ENCODE measurements at regions not wholly inside any gene's neighbourhood (a gene's known extent, or its start where the extent isn't known, plus 50 kb on each side); places are given as distances from the start of the nearest gene placed in this dataset.
"Not testable (repeated sequence)": the region's sequence is repeated elsewhere in the genome, so short reads cannot be mapped to it uniquely, and the experiment has no call there.

GRCh38 chr10:28370107-28370835, 67.4 kb upstream of the MPP7 start:
- H3K79me2 ChIP-seq (ENCODE audit: insufficient read depth, low read length), result no peaks in the 10 kb centered on the region
- no peak overlapping the region for H3K4me2 ChIP-seq (ENCODE audit: low read depth, low read length, poor library complexity, severe bottlenecking)
- H3K9me3 ChIP-seq (ENCODE audit: insufficient read depth, low read depth, low read length), result no peaks in the 10 kb centered on the region
- no peaks in the 10 kb centered on the region for H3K27me3 ChIP-seq (ENCODE audit: insufficient read depth, low read length, poor library complexity, severe bottlenecking)
- H4K20me1 ChIP-seq (ENCODE audit: insufficient read depth, low read length, poor library complexity, severe bottlenecking), result no peaks in the 10 kb centered on the region
- no peaks in the 10 kb centered on the region for H3K9me2 ChIP-seq (replicated peaks; ENCODE audit: low read depth, low read length)
- peaks cover 9% of the 10 kb centered on the region for H3K4me1 ChIP-seq (ENCODE audit: insufficient read depth, low read length, poor library complexity, severe bottlenecking)
- H3K4me3 ChIP-seq (ENCODE audit: low read length, poor library complexity, severe bottlenecking), result no peak overlapping the region
- TF ChIP-seq EZH2phosphoT487 (IDR thresholded peaks at IDR 0.05; ENCODE audit: borderline replicate concordance), result no peak
- no peak for TF ChIP-seq CTCF (conservative IDR thresholded peaks at IDR 0.05; ENCODE audit: low read length)
- no peaks in the 10 kb centered on the region for H3F3A ChIP-seq (ENCODE audit: low read depth)
- H2AFZ ChIP-seq (ENCODE audit: low read length), result no peak overlapping the region
- no peaks in the 10 kb centered on the region for H3K36me3 ChIP-seq (ENCODE audit: insufficient read depth, low read length)
- no peak overlapping the region for H3K9ac ChIP-seq (ENCODE audit: low read depth, low read length, poor library complexity, severe bottlenecking)

- H3F3A ChIP-seq (ENCODE audit: low read depth); H3K4me2 ChIP-seq (ENCODE audit: low read depth, low read length, poor library complexity, severe bottlenecking); H3K9ac ChIP-seq (ENCODE audit: low read depth, low read length, poor library complexity, severe bottlenecking); H3K27me3 ChIP-seq (ENCODE audit: insufficient read depth, low read length, poor library complexity, severe bottlenecking); H3K4me3 ChIP-seq (ENCODE audit: low read length, poor library complexity, severe bottlenecking); H3K9me3 ChIP-seq (ENCODE audit: insufficient read depth, low read depth, low read length); H3K79me2 ChIP-seq (ENCODE audit: insufficient read depth, low read length); H3K36me3 ChIP-seq (ENCODE audit: insufficient read depth, low read length); H2AFZ ChIP-seq (ENCODE audit: low read length); H4K20me1 ChIP-seq (ENCODE audit: insufficient read depth, low read length, poor library complexity, severe bottlenecking); H3K9me2 ChIP-seq (replicated peaks; ENCODE audit: low read depth, low read length); H3K4me1 ChIP-seq (ENCODE audit: insufficient read depth, low read length, poor library complexity, severe bottlenecking): not testable (repeated sequence)
Measured at GRCh38 chr10:28371638-28372037, 68.8 kb upstream of the MPP7 start.

- Histone ChIP-seq H3K4me3 (ENCODE audit: low read length, poor library complexity, severe bottlenecking) (no peak overlapping the region), H3K79me2 (ENCODE audit: insufficient read depth, low read length) (no peaks in the 10 kb centered on the region), H2AFZ (ENCODE audit: low read length) (no peak overlapping the region), H3K9ac (ENCODE audit: low read depth, low read length, poor library complexity, severe bottlenecking) (no peak overlapping the region), H3K4me2 (ENCODE audit: low read depth, low read length, poor library complexity, severe bottlenecking) (no peak overlapping the region), H3K36me3 (ENCODE audit: insufficient read depth, low read length) (no peaks in the 10 kb centered on the region), H4K20me1 (ENCODE audit: insufficient read depth, low read length, poor library complexity, severe bottlenecking) (no peaks in the 10 kb centered on the region), H3K9me2 (replicated peaks; ENCODE audit: low read depth, low read length) (no peaks in the 10 kb centered on the region), H3K9me3 (ENCODE audit: insufficient read depth, low read depth, low read length) (no peaks in the 10 kb centered on the region), H3F3A (ENCODE audit: low read depth) (no peaks in the 10 kb centered on the region), H3K27me3 (ENCODE audit: insufficient read depth, low read length, poor library complexity, severe bottlenecking) (no peaks in the 10 kb centered on the region), H3K4me1 (ENCODE audit: insufficient read depth, low read length, poor library complexity, severe bottlenecking) (no peaks in the 10 kb centered on the region)
- no peak for TF ChIP-seq CTCF (conservative IDR thresholded peaks at IDR 0.05; ENCODE audit: low read length)
- TF ChIP-seq EZH2phosphoT487 (IDR thresholded peaks at IDR 0.05; ENCODE audit: borderline replicate concordance), result no peak
Measured at GRCh38 chr10:28374036-28374435, 71.2 kb upstream of the MPP7 start.

Data from Loucy (cell line).